HG03575 (cell line): ENCODE measurements at regions not wholly inside any gene's neighbourhood (a gene's known extent, or its start where the extent isn't known, plus 50 kb on each side); places are given as distances from the start of the nearest gene placed in this dataset.

ENCODE experiments used
- ATAC-seq: cut with Tn5 transposase; IDR thresholded peaks from one replicate; pipeline ENCODE4 v1.9.1; 2021; ENCODE audit not compliant: unreplicated experiment, insufficient number of reproducible peaks, low FRiP score; ENCODE audit errors: extremely low read depth

GRCh38 chr13:68347220-68347619 is 1117.1 kb upstream of the PCDH9 start:
- ATAC-seq: no peak

- no peak for ATAC-seq
Measured at GRCh38 chr13:68345963-68346531, 1115.9 kb upstream of the PCDH9 start.

DNA sequence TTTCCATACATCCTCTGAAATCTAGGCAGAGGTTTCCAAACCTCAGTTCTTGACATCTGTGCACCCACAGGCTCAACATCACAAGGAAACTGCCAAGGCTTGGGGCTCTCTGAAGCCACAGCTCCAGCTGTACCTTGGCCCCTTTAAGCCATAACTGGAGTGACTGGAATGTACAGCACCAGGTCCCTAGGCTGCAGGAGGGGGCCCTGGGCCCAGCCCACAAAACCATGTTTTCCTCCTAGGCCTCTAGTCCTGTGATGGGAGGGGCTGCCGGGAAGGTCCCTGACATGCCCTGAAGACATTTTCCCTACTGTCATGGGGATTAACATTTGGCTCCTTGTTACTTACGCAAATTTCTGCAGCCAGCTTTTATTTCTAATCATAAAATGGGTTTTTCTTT is 1093.0 kb upstream of the PCDH9 start:
- no peak for ATAC-seq

DNA sequence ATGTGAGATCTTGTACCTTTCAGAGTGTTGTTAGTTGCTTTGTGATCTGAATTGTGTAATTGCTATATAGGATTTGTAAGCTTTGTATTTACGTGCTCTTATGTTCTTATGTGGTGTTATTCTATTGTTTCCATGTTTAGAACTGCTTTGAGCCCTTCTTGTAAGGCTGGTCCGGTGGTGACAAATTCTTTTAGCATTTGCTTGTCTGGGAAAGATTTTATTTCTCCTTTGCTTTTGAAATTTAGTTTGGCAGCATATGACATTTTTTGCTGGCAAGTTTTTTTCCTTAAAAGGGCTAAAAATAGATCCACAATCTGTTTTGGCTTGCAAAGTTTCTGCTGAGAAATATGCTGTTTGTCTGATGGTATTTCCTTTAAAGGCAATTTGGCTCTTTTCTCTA is 1089.2 kb upstream of the PCDH9 start:
- ATAC-seq: no peak

GRCh38 chr13:68304286-68304893 is 1074.3 kb upstream of the PCDH9 start:
- peak; percentile 64 for ATAC-seq

DNA sequence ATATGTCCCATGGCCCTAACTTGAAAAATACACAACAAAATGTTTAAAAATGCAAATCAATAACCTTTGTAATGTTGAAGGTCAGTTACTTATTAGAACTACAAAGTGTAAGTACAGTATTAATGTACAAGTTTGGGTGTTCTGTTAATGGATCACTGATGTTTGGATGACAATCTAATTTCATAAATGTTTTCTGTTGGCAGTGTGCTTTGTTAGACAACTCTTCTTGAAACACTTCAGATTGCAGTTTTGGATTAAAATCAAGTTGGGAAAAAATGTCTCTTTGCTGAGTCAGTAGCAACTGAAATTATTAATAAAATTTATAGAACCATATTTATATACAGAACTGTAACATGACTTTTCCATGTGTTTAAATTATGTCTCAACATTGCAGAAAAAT is 1063.5 kb upstream of the PCDH9 start:
- no peak for ATAC-seq

GRCh38 chr13:68292601-68293000 is 1062.5 kb upstream of the PCDH9 start:
- no peak for ATAC-seq

GRCh38 chr13:68291595-68291994 is 1061.5 kb upstream of the PCDH9 start:
- ATAC-seq: no peak

- no peak for ATAC-seq
Measured at GRCh38 chr13:68275758-68276157, 1045.6 kb upstream of the PCDH9 start.

GRCh38 chr13:68272652-68273051 is 1042.5 kb upstream of the PCDH9 start:
- ATAC-seq: no peak

DNA sequence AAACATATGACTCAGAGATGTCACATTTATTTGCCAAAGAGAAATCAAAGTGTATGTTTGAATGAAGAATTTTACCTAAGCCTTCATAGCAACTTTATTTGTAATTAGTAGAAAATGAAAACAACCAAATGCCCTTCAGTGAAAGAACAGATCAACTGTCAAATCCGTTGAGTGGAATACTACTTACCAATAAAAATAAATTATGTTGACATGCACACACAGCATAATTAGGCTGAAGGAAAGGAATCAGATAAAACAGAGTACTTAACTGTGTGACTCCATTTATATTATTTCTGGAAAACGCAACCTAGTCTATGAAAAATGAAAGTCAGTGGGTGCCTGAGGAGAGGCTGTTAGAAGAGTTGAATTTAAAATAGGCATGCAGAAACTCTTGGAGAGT is 1034.6 kb upstream of the PCDH9 start:
- ATAC-seq: no peak

DNA sequence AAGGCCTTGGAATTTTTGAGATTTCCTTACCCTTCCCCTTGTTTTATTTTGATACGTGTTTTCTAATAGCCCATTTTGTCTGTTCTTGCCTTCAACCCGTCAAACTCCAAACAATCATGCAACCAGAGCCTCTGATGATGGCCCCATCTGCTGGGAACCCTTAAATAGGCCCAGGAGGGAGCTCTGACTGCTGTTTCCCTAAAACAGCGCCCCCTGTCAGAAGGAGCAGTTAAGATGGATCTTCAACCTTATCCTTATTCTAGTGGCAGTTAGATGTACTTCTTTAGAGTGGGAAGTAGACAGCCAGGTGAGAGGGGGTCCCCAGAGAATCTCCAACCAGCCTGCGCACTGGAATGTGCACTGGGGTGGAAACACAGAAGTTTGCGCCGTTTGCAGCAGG is 1031.0 kb upstream of the PCDH9 start:
- no peak for ATAC-seq

DNA sequence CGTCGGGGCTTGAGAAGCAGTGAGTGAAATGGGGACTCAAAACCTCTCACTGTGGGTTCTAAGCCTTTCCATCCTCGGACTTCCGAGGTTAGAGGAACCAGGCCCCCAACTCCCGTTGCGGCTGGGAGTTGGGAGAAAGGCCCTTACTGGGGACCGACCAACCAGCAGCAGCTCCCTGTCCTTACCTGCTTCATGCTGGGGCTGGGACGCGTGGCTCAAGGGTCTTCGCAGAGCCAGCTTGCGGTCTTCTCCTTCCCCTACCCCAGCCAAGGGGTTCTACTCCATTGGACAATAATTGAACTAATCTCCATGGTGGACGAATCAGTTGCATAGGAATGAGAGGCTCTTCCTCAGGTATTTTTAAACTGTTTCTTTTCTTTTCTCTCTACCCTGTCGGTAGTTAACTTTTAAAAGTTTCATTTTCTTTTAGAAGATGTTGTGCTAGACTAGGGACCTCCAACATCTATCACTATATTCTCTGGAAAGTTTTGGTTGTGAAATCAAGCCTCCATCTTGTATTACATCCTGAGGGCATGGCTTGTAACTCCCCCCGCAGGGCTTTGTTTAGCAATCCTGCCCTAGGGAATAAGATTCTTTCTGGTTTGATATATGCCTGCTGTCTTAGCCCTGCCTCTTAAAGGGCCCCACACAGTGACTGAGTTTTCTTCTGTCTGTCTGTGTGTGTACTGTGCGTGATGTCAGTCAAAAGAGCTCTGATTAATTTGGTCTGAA is 1027.1 kb upstream of the PCDH9 start:
- no peak for ATAC-seq

GRCh38 chr13:68254151-68254550 is 1024.0 kb upstream of the PCDH9 start:
- ATAC-seq: no peak

DNA sequence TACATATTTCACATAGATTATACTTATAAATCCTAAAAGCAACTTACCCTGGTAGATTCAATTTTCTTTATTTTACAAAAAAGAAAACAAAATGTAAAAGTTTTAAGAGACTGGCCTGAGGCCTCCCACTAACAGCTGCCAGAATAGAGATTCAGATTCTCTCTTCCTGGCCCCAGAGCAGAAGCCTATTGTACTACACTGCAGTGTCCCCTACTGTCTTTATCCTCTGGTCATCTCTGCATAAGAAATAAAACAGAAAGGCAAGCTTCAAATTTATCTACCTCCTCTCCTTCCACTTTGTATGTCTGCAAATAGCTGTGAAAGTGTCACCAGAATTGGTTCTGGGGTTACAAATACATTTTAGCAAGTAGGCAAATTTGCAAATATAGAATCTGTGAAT is 1004.1 kb upstream of the PCDH9 start:
- no peak for ATAC-seq

GRCh38 chr13:68232351-68233130 is 1002.4 kb upstream of the PCDH9 start:
- ATAC-seq: no peak

DNA sequence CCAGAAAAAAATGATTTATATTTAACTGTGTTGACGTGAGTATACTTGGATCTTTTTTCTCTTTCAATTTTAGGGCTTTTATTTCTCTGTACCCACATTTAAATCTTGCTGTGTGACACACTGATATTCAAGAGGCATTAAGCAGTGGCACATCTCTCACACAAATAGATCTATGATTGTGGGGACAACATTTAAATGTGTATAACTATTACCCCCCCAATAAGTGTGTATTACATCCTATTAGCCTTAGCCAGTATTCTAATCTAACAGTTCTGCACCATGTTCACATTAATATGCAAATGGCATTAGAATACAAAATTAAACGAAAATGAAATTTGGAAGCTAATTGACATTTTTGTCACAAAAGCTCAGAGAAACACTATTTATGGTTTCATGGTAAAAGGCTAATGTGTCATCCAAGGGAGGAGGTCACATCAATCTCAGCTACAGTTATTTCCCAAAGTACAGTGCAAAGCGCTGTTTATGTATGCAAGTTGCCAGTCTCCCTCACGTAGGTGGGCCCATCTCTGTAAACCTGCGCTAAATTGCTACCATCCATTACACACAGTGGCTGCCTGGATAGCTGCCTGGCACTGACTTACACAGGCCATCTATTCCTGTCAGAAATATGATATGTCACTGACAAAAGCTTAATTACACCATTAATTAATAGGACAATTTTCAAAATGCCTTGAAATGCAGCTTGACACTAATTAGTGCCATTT is 984.7 kb upstream of the PCDH9 start:
- no peak for ATAC-seq

- ATAC-seq: no peak
Measured at GRCh38 chr13:68199271-68199670, 969.1 kb upstream of the PCDH9 start.

GRCh38 chr13:68190818-68191217 is 960.7 kb upstream of the PCDH9 start:
- no peak for ATAC-seq
